Dendritic cell treated with granulocyte-macrophage colony-stimulating factor and Interleukin-4, amounts not matched to agents 40 ng/mL and 50 ng/mL, for 4 days (primary cell): ENCODE measurements at regions not wholly inside any gene's neighbourhood (a gene's known extent, or its start where the extent isn't known, plus 50 kb on each side); places are given as distances from the start of the nearest gene placed in this dataset.

ENCODE experiments used
- H3K27ac Mint-ChIP-seq: one replicate; pipeline ENCODE4 v1.8.0; 2022; ENCODE audit warnings: mild to moderate bottlenecking, mixed read lengths
- H3K27me3 Mint-ChIP-seq: one replicate; pipeline ENCODE4 v1.8.0; 2022; ENCODE audit warnings: mild to moderate bottlenecking, mixed read lengths
- H3K36me3 Mint-ChIP-seq: one replicate; pipeline ENCODE4 v1.8.0; 2022; ENCODE audit warnings: low read depth, mixed read lengths
- H3K4me1 Mint-ChIP-seq: one replicate; pipeline ENCODE4 v1.8.0; 2022; ENCODE audit warnings: low read depth, mixed read lengths
- H3K4me3 Mint-ChIP-seq: one replicate; pipeline ENCODE4 v1.8.0; 2022; ENCODE audit warnings: mild to moderate bottlenecking, moderate library complexity, mixed read lengths
- H3K9me3 Mint-ChIP-seq: one replicate; pipeline ENCODE4 v1.8.0; 2022; ENCODE audit warnings: mixed read lengths
- intact Hi-C: fragments of 100-400 bp; cut with micrococcal nuclease; formaldehyde crosslinking; loops from one replicate; pipeline ENCODE4 v1.15.0; 2022

GRCh38 chr9:19732441-19732951 lies 56.3 kb downstream of the SLC24A2 start:
- Mint-ChIP-seq H3K27ac (no peak overlapping the region), H3K9me3 (no peaks in the 10 kb centered on the region), H3K36me3 (no peaks in the 10 kb centered on the region), H3K4me3 (no peak overlapping the region), H3K27me3 (no peaks in the 10 kb centered on the region), H3K4me1 (no peaks in the 10 kb centered on the region)
- intact Hi-C loops: no loop called here

GRCh38 chr9:19728101-19728500 lies 60.7 kb downstream of the SLC24A2 start:
- H3K27ac Mint-ChIP-seq: no peak overlapping the region
- H3K4me1 Mint-ChIP-seq: no peaks in the 10 kb centered on the region
- no peaks in the 10 kb centered on the region for H3K27me3 Mint-ChIP-seq
- no peaks in the 10 kb centered on the region for H3K36me3 Mint-ChIP-seq
- no peak overlapping the region for H3K4me3 Mint-ChIP-seq
- intact Hi-C loops: no loop called here
- H3K9me3 Mint-ChIP-seq: no peaks in the 10 kb centered on the region

DNA sequence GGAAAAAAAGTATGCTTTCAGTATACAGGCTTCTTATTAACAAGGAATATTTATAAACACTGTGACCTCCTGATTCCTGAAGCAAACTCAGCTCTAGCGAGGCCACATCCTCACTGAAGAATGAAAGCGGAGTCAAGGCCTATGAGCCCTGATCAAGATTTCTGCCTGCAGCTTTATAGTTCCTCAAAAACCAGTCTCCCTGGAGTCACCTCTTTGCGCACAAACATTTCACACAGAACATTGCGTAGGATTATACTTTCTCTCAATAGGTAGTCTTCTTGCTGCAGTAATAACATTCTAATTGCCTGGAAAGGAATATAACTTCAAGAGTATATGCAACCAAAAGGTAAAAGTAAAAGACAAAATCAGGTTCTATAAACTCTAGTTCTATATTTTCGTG lies 62.9 kb downstream of the SLC24A2 start:
- H3K4me3 Mint-ChIP-seq: no peak overlapping the region
- intact Hi-C loops: no loop called here
- H3K4me1 Mint-ChIP-seq: no peaks in the 10 kb centered on the region
- H3K9me3 Mint-ChIP-seq: no peaks in the 10 kb centered on the region
- H3K36me3 Mint-ChIP-seq: no peaks in the 10 kb centered on the region
- no peaks in the 10 kb centered on the region for H3K27me3 Mint-ChIP-seq
- no peak overlapping the region for H3K27ac Mint-ChIP-seq

GRCh38 chr9:19720377-19720776 lies 68.5 kb downstream of the SLC24A2 start:
- H3K4me1 Mint-ChIP-seq: no peaks in the 10 kb centered on the region
- intact Hi-C loops: no loop called here
- H3K4me3 Mint-ChIP-seq: no peak overlapping the region

GRCh38 chr9:19703702-19704101 lies 85.1 kb downstream of the SLC24A2 start:
- Mint-ChIP-seq H3K27ac (no peak overlapping the region), H3K9me3 (no peaks in the 10 kb centered on the region), H3K4me1 (no peaks in the 10 kb centered on the region), H3K4me3 (no peak overlapping the region), H3K36me3 (no peaks in the 10 kb centered on the region), H3K27me3 (no peaks in the 10 kb centered on the region)
- intact Hi-C loops: no loop called here

More at GRCh38 chr9:19720377-19720776, 68.5 kb downstream of the SLC24A2 start:
- no peaks in the 10 kb centered on the region for H3K36me3 Mint-ChIP-seq
- no peak overlapping the region for H3K27ac Mint-ChIP-seq
- H3K9me3 Mint-ChIP-seq: no peaks in the 10 kb centered on the region
- H3K27me3 Mint-ChIP-seq: no peaks in the 10 kb centered on the region

DNA sequence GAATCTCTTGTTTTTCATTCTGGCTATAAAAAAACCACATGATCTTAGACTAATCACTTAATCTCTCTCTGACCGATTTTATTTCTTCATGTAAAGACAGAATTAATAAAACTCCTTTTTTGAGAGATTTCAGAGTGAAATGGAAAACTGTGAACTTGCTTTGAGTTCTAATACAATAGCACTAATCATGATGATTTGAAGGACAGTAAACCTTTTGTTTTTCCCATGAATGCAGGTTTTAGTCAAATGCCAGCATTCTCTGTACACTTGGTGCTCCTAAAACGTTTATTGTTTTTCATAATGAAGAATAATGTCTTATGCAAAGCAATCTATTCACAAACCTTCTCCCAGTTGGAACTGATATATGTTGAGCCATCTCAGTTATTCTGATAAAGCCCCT lies 86.8 kb downstream of the SLC24A2 start:
- Mint-ChIP-seq H3K4me3 (no peak overlapping the region), H3K4me1 (no peaks in the 10 kb centered on the region), H3K27me3 (no peaks in the 10 kb centered on the region), H3K27ac (no peak overlapping the region), H3K36me3 (no peaks in the 10 kb centered on the region), H3K9me3 (no peaks in the 10 kb centered on the region)
- intact Hi-C loops: no loop called here

GRCh38 chr9:19701274-19701673 lies 87.6 kb downstream of the SLC24A2 start:
- Mint-ChIP-seq H3K36me3 (no peaks in the 10 kb centered on the region), H3K4me1 (no peaks in the 10 kb centered on the region), H3K9me3 (no peaks in the 10 kb centered on the region)

GRCh38 chr9:19700699-19701098 lies 88.1 kb downstream of the SLC24A2 start:
- no peaks in the 10 kb centered on the region for H3K36me3 Mint-ChIP-seq
- H3K4me1 Mint-ChIP-seq: no peaks in the 10 kb centered on the region
- intact Hi-C loops: no loop called here
- no peaks in the 10 kb centered on the region for H3K9me3 Mint-ChIP-seq
- H3K4me3 Mint-ChIP-seq: no peak overlapping the region
- no peaks in the 10 kb centered on the region for H3K27me3 Mint-ChIP-seq
- no peak overlapping the region for H3K27ac Mint-ChIP-seq

More at GRCh38 chr9:19701274-19701673, 87.6 kb downstream of the SLC24A2 start:
- intact Hi-C loops: no loop called here
- H3K27me3 Mint-ChIP-seq: no peaks in the 10 kb centered on the region
- H3K4me3 Mint-ChIP-seq: no peak overlapping the region
- no peak overlapping the region for H3K27ac Mint-ChIP-seq

DNA sequence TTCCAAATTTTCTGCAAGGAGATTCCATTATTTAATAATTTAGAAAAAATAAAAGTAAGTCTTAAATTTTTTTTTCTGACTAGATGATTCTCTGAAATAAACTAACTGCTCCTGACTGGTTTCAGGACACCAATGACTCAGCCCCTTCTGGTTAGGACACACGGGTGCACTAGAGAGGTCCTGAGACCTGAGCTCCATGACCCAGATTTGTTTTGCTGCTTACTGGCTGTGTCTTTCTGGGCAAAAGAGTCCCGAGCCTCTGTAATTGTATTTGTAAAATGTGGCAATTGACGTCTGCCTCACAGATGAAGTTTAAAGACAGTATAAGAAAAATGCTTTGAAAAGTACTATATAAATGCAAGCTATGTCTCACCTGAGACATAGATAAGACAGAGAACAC lies 89.1 kb downstream of the SLC24A2 start:
- intact Hi-C loops: no loop called here
- no peak overlapping the region for H3K4me3 Mint-ChIP-seq

DNA sequence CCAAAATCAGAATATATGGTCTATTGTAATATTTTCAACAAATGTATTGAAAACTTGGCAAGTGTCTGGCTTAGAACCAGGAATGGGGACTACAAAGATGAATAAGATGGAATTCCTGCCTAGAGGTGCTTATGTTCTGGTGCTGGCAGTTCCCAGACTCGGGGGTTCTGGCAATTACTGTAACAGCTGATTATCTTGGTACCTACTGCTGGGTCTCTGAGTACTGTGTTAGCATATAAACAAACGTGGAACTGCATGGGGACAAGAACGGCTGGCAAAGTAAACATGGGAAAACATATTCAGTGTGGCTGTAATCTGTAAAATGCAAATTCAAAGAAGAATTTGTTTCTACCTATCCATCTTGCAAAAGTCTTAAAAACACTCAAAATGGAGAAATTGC lies 89.9 kb downstream of the SLC24A2 start:
- Mint-ChIP-seq H3K4me3 (no peak overlapping the region), H3K9me3 (no peaks in the 10 kb centered on the region), H3K27ac (no peak overlapping the region), H3K4me1 (no peaks in the 10 kb centered on the region), H3K27me3 (no peaks in the 10 kb centered on the region), H3K36me3 (no peaks in the 10 kb centered on the region)
- intact Hi-C loops: no loop called here

More for the DNA sequence above, 89.1 kb downstream of the SLC24A2 start:
- Mint-ChIP-seq H3K27ac (no peak overlapping the region), H3K4me1 (no peaks in the 10 kb centered on the region), H3K36me3 (no peaks in the 10 kb centered on the region), H3K9me3 (no peaks in the 10 kb centered on the region), H3K27me3 (no peaks in the 10 kb centered on the region)

DNA sequence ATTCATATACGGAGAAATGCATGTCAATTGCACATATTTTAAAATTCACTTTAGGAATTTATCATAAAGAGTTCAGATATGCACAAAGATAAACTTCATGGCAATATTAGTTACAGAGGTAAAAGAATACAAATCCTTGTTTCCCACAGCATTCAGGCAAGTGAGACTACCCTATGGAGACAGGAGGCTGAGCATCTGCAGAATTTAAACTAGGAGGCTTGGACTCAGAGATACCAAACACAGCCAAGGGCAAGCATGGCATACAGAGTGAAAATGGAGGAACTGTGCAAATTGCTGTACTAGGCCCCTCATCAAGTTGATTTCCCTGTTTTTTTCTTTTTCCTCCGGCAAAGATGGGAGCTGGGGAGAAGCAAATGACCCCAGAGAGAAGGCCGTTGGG lies 94.2 kb downstream of the SLC24A2 start:
- no peaks in the 10 kb centered on the region for H3K4me1 Mint-ChIP-seq
- no peaks in the 10 kb centered on the region for H3K36me3 Mint-ChIP-seq
- H3K27ac Mint-ChIP-seq: no peak overlapping the region
- no peaks in the 10 kb centered on the region for H3K9me3 Mint-ChIP-seq
- no peaks in the 10 kb centered on the region for H3K27me3 Mint-ChIP-seq
- intact Hi-C loops: no loop called here
- no peak overlapping the region for H3K4me3 Mint-ChIP-seq

DNA sequence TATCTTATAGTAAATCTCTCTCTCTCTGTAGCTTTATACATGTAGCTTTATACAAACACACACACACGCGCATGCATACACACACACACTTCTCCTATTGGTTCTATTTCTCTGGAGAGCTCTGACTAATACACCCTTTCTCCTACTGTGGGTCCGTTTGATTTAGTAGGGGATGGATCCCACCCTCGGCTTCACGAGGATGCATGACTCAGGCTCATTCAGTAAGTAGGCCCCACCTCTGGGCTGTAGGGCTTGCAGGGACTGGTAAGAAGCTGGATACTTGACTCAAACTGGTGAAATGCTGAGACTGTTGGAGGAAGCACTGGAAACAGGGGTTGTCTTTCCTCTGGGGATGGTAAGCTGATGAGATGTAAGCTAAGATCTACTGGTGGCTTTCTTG lies 98.7 kb downstream of the SLC24A2 start:
- Mint-ChIP-seq H3K4me3 (no peak overlapping the region), H3K36me3 (no peaks in the 10 kb centered on the region), H3K27ac (no peak overlapping the region), H3K27me3 (no peaks in the 10 kb centered on the region), H3K4me1 (no peaks in the 10 kb centered on the region), H3K9me3 (peaks cover 28% of the 10 kb centered on the region)
- intact Hi-C loops: no loop called here

DNA sequence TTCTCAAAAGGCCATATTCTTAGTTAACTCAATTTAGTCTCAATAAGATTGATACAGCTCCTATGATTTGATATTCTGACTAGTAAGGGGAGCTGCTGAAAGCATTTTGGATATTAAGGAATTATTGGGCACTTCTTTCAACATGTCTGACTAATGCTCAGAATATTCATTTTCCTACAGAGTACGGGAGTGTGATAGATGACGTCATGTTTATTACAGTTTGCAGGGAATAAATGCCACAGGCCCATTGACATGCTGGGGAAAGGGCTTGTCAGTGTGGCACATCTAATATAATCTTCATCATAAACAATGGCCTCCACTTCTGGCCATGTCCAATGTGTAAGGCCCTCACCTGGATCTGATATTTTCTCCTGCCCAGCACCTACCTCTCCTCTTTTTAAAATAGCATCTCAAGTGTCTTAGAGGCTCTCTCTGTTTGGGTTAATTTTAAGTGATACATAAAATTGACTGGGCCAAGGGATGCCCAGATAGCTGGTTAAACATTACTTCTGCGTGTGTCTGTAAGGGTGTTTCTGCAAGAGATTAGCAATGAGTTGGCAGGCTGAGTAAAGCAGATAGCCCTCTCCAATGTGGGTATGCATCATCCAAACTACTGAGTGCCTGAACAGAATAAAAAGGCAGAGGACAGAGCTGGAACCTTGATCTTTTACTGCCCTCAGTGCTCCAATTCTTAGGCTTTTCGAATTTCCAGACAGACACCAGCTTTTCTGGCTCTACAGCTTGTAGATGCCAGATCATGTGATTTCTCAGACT lies 99.3 kb downstream of the SLC24A2 start:
- Mint-ChIP-seq H3K27ac (no peak overlapping the region), H3K27me3 (no peaks in the 10 kb centered on the region), H3K4me1 (no peaks in the 10 kb centered on the region), H3K36me3 (no peaks in the 10 kb centered on the region), H3K4me3 (no peak overlapping the region), H3K9me3 (peaks cover 35% of the 10 kb centered on the region)
- intact Hi-C loops: no loop called here

GRCh38 chr9:19683715-19684114 lies 105.1 kb downstream of the SLC24A2 start:
- Mint-ChIP-seq H3K4me3 (no peak overlapping the region), H3K9me3 (peaks cover 39% of the 10 kb centered on the region), H3K27ac (no peak overlapping the region), H3K36me3 (no peaks in the 10 kb centered on the region), H3K27me3 (no peaks in the 10 kb centered on the region), H3K4me1 (no peaks in the 10 kb centered on the region)
- intact Hi-C loops: no loop called here

DNA sequence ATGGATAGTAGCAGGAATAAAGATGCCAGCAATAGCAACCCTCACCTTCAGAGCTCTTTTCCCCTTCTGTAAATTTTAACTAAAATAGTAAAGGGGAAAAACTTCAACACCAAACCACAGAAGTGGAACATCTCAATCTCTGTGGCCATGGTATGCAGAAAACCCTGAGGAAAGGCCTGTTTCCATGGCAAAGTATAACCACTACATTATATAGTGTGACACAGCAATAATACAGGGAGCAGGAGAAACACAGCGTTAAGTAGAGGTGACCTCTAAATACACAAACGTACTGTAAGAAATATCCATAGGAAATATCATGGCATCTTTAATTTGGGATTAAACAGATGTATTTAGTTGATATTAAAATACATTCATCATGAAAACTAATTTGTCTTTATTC lies 106.4 kb downstream of the SLC24A2 start:
- Mint-ChIP-seq H3K4me1 (no peaks in the 10 kb centered on the region), H3K27me3 (no peaks in the 10 kb centered on the region), H3K27ac (no peak overlapping the region), H3K4me3 (no peak overlapping the region), H3K36me3 (no peaks in the 10 kb centered on the region), H3K9me3 (peaks cover 33% of the 10 kb centered on the region)
- intact Hi-C loops: no loop called here
